ENCODE measurements at regions not wholly inside any gene's neighbourhood (a gene's known extent, or its start where the extent isn't known, plus 50 kb on each side); places are given as distances from the start of the nearest gene placed in this dataset.

DNA sequence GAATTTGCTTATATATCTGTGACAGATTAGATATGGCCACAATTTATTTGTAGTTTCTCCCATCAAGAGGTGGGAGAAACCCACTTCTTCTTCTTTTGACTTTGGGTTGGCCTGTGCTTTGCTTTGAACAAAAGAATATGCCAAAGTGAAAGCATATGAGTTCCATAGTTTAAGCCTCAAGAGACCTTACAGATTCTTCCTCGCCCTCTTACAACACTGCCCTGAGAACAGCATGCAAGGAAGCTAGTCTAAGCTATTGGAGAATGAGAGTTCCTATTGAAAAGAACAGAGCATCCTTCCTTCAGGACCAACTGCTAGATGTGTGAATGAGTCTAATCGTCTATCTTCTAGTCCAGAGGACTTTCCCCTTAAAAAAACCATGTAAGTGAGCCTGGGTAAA, 394.8 kb downstream of the TUSC7 start:
- Histone ChIP-seq H3K9me3 (ENCODE audit: insufficient read depth, low read depth, low read length) (no peaks in the 10 kb centered on the region), H2AFZ (ENCODE audit: low read depth, low read length) (no peak overlapping the region), H3K4me2 (ENCODE audit: low read length) (no peak overlapping the region), H4K20me1 (ENCODE audit: insufficient read depth, low read length) (no peaks in the 10 kb centered on the region), H3K4me1 (ENCODE audit: insufficient read depth, low read length) (peaks cover 9% of the 10 kb centered on the region), H3K9ac (ENCODE audit: low read length) (no peak overlapping the region), H3K27me3 (ENCODE audit: insufficient read depth, low read length) (no peaks in the 10 kb centered on the region), H3K36me3 (ENCODE audit: insufficient read depth, low read length) (no peaks in the 10 kb centered on the region), H3K79me2 (ENCODE audit: insufficient read depth, low read length) (no peaks in the 10 kb centered on the region), H3K4me3 (ENCODE audit: insufficient read depth, low read depth, low read length) (no peak overlapping the region), H3K27ac (ENCODE audit: low read depth, low read length) (no peak overlapping the region)
- no peaks in the 10 kb centered on the region for H3K27me3 Mint-ChIP-seq (ENCODE audit: low read depth, unreplicated experiment)
- H3K36me3 Mint-ChIP-seq (ENCODE audit: low read depth, unreplicated experiment) = no peaks in the 10 kb centered on the region
- no peak overlapping the region for H3K4me3 Mint-ChIP-seq (ENCODE audit: unreplicated experiment)
- DNase-seq (ENCODE audit: low read depth) (no peak), FAIRE-seq (no peak)
- H3K9me3 Mint-ChIP-seq (ENCODE audit: unreplicated experiment) = peaks cover 10% of the 10 kb centered on the region
- H3K4me1 Mint-ChIP-seq (ENCODE audit: low read depth, unreplicated experiment) = no peaks in the 10 kb centered on the region
- no peak overlapping the region for H3K27ac Mint-ChIP-seq (ENCODE audit: unreplicated experiment)
- TF ChIP-seq, protein P1, sequence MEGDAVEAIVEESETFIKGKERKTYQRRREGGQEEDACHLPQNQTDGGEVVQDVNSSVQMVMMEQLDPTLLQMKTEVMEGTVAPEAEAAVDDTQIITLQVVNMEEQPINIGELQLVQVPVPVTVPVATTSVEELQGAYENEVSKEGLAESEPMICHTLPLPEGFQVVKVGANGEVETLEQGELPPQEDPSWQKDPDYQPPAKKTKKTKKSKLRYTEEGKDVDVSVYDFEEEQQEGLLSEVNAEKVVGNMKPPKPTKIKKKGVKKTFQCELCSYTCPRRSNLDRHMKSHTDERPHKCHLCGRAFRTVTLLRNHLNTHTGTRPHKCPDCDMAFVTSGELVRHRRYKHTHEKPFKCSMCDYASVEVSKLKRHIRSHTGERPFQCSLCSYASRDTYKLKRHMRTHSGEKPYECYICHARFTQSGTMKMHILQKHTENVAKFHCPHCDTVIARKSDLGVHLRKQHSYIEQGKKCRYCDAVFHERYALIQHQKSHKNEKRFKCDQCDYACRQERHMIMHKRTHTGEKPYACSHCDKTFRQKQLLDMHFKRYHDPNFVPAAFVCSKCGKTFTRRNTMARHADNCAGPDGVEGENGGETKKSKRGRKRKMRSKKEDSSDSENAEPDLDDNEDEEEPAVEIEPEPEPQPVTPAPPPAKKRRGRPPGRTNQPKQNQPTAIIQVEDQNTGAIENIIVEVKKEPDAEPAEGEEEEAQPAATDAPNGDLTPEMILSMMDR (IDR thresholded peaks at IDR 0.05; ENCODE audit: insufficient read depth, low read depth, low read length) = no peak
- no peak for TF ChIP-seq EZH2 (IDR thresholded peaks at IDR 0.05; ENCODE audit: insufficient read depth, low read length)

DNA sequence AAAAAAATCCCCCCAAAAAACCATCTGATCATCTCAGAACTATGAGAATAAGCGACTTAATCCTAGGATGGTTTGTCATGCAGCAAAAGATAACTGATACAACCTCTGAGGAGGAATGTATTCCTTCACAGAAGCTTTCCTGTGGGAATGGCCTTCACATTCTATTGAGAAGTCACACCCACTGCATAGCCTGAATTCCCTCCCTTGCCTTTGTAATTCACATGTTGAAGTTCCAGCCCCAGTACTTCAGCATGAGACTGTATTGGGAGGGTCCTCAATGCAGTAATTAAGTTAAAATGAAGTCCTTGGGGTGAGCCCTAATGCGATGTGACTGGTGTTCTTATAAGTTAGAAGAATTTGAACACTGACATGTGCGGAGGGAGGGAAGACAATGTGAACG, 395.2 kb downstream of the TUSC7 start:
- no peak for FAIRE-seq
- no peaks in the 10 kb centered on the region for H3K36me3 Mint-ChIP-seq (ENCODE audit: low read depth, unreplicated experiment)
- H3K27ac Mint-ChIP-seq (ENCODE audit: unreplicated experiment) = no peak overlapping the region

DNA sequence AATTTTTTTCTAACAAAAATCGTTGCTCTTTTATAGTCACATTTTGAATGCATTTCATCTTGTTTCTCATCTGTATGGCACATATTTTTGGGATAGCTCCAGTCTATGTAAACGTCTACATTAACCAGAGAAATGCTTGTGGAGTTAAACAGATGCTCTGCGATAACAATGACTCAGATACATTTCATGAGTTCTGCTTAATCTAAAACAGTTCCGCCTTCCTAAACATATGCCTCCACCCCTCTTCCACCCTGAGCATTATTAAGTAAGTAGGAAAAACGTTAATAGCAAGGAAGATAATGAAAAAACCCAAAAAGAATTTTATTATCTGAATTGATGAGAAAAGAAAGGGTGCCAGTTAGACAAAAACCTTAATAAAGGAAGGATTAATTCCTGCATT, 396.1 kb downstream of the TUSC7 start:
- no peaks in the 10 kb centered on the region for H3K79me2 ChIP-seq (ENCODE audit: insufficient read depth, low read length)
- no peak overlapping the region for H3K9ac ChIP-seq (ENCODE audit: low read length)
- H3K36me3 ChIP-seq (ENCODE audit: insufficient read depth, low read length) = no peaks in the 10 kb centered on the region
- no peak overlapping the region for H3K27ac Mint-ChIP-seq (ENCODE audit: unreplicated experiment)
- H3K4me1 Mint-ChIP-seq (ENCODE audit: low read depth, unreplicated experiment) = no peaks in the 10 kb centered on the region
- peak overlapping the region; percentile 53 for H3K27ac ChIP-seq (ENCODE audit: low read depth, low read length)
- DNase-seq (ENCODE audit: low read depth) (peak; percentile 63), FAIRE-seq (peak; percentile 39)
- TF ChIP-seq, protein P1 (IDR thresholded peaks at IDR 0.05; ENCODE audit: insufficient read depth, low read depth, low read length) = no peak
- TF ChIP-seq EZH2 (IDR thresholded peaks at IDR 0.05; ENCODE audit: insufficient read depth, low read length) = no peak
- no peaks in the 10 kb centered on the region for H3K27me3 ChIP-seq (ENCODE audit: insufficient read depth, low read length)
- no peaks in the 10 kb centered on the region for H3K9me3 ChIP-seq (ENCODE audit: insufficient read depth, low read depth, low read length)
- peaks cover 9% of the 10 kb centered on the region for H3K4me1 ChIP-seq (ENCODE audit: insufficient read depth, low read length)
- H3K4me3 ChIP-seq (ENCODE audit: insufficient read depth, low read depth, low read length) = no peak overlapping the region
- no peaks in the 10 kb centered on the region for H3K36me3 Mint-ChIP-seq (ENCODE audit: low read depth, unreplicated experiment)
- H3K4me2 ChIP-seq (ENCODE audit: low read length) = peak overlapping the region; percentile 52
- no peak overlapping the region for H3K4me3 Mint-ChIP-seq (ENCODE audit: unreplicated experiment)
- no peak overlapping the region for H2AFZ ChIP-seq (ENCODE audit: low read depth, low read length)
- H4K20me1 ChIP-seq (ENCODE audit: insufficient read depth, low read length) = no peaks in the 10 kb centered on the region
- H3K9me3 Mint-ChIP-seq (ENCODE audit: unreplicated experiment) = peaks cover 10% of the 10 kb centered on the region
- no peaks in the 10 kb centered on the region for H3K27me3 Mint-ChIP-seq (ENCODE audit: low read depth, unreplicated experiment)

More for the DNA sequence above, 395.2 kb downstream of the TUSC7 start:
- DNase-seq (ENCODE audit: low read depth) = peak; percentile 32
- no peaks in the 10 kb centered on the region for H3K27me3 Mint-ChIP-seq (ENCODE audit: low read depth, unreplicated experiment)
- no peak overlapping the region for H3K4me3 Mint-ChIP-seq (ENCODE audit: unreplicated experiment)
- peaks cover 10% of the 10 kb centered on the region for H3K9me3 Mint-ChIP-seq (ENCODE audit: unreplicated experiment)
- no peaks in the 10 kb centered on the region for H3K79me2 ChIP-seq (ENCODE audit: insufficient read depth, low read length)
- no peak overlapping the region for H3K4me3 ChIP-seq (ENCODE audit: insufficient read depth, low read depth, low read length)
- H3K9me3 ChIP-seq (ENCODE audit: insufficient read depth, low read depth, low read length) = no peaks in the 10 kb centered on the region
- H3K4me2 ChIP-seq (ENCODE audit: low read length) = no peak overlapping the region
- H3K27me3 ChIP-seq (ENCODE audit: insufficient read depth, low read length) = no peaks in the 10 kb centered on the region
- peak overlapping the region; percentile 53 for H3K27ac ChIP-seq (ENCODE audit: low read depth, low read length)
- no peaks in the 10 kb centered on the region for H3K4me1 Mint-ChIP-seq (ENCODE audit: low read depth, unreplicated experiment)
- TF ChIP-seq, protein P1 (IDR thresholded peaks at IDR 0.05; ENCODE audit: insufficient read depth, low read depth, low read length) = no peak
- peaks cover 9% of the 10 kb centered on the region for H3K4me1 ChIP-seq (ENCODE audit: insufficient read depth, low read length)
- no peak overlapping the region for H3K9ac ChIP-seq (ENCODE audit: low read length)
- H2AFZ ChIP-seq (ENCODE audit: low read depth, low read length) = no peak overlapping the region
- H3K36me3 ChIP-seq (ENCODE audit: insufficient read depth, low read length) = no peaks in the 10 kb centered on the region
- H4K20me1 ChIP-seq (ENCODE audit: insufficient read depth, low read length) = no peaks in the 10 kb centered on the region

All from astrocyte (in vitro differentiated cells and primary cell).